ENCODE measurements at regions not wholly inside any gene's neighbourhood (a gene's known extent, or its start where the extent isn't known, plus 50 kb on each side); places are given as distances from the start of the nearest gene placed in this dataset.

- no CpG with 5 or more reads among the region's 2 CpGs for WGBS, 2 experiments (ENCODE audit: extremely low coverage in 2 of 2, insufficient read length in 1 of 2)
- CTCF ChIA-PET = no interaction called here
- no peak overlapping the region for H4K5ac ChIP-seq (ENCODE audit: low read depth, low read length)
- H3K56ac ChIP-seq (ENCODE audit: extremely low read depth, insufficient read depth, low read length) = no peak overlapping the region
- H3K36me3 ChIP-seq (ENCODE audit: control insufficient read depth, insufficient read depth, low read length) = no peaks in the 10 kb centered on the region
- H2AK9ac ChIP-seq (replicated peaks; ENCODE audit: low read depth, low read length, poor library complexity) = no peak overlapping the region
- H2AFZ ChIP-seq (replicated peaks; ENCODE audit: low read length, poor library complexity) = no peak overlapping the region
- H3K4ac ChIP-seq (ENCODE audit: low read depth, low read length) = no peak overlapping the region
- no peaks in the 10 kb centered on the region for H3K9me1 ChIP-seq (ENCODE audit: insufficient read depth, low read length)
- no peaks in the 10 kb centered on the region for H3K79me1 ChIP-seq (ENCODE audit: low read depth in 1 of 2, low read length in 2 of 2)
- no peak overlapping the region for H2BK15ac ChIP-seq (ENCODE audit: low read depth, low read length)
- dilution Hi-C loops (cut with HindIII; ENCODE audit: low sequenced_read_pairs, unreplicated experiment) = no loop called here
- H3K9ac ChIP-seq (ENCODE audit: low read depth, low read length) = no peak overlapping the region
- H3K4me1 ChIP-seq (ENCODE audit: control insufficient read depth, insufficient read depth, low read length) = no peaks in the 10 kb centered on the region
- H4K8ac ChIP-seq (ENCODE audit: low read depth in 2 of 2, low read length in 2 of 2) = no peak overlapping the region
- no peak overlapping the region for H4K91ac ChIP-seq (ENCODE audit: insufficient read depth, low read depth, low read length)
- no peak for DNase-seq
- no peak overlapping the region for H3K18ac ChIP-seq (ENCODE audit: low read depth, low read length)
- POLR2A ChIA-PET (ENCODE audit: unreplicated experiment) = interaction anchor here (0.7 kb wide), 1 partner anchor 26 kb away, joined by 13 read pairs; no protein-coding TSS in a partner anchor
- H2AK5ac ChIP-seq (ENCODE audit: low read depth, low read length) = no peak overlapping the region
- H3K4me2 ChIP-seq (ENCODE audit: low read depth, low read length) = no peak overlapping the region
- ATAC-seq (ENCODE audit: low read depth) = no peak
- intact Hi-C loops (cut with micrococcal nuclease) = no loop called here
- no peak overlapping the region for H3K23ac ChIP-seq (ENCODE audit: low read depth, low read length)
- H3K9me3 ChIP-seq (ENCODE audit: control insufficient read depth, insufficient read depth, low read length) = no peaks in the 10 kb centered on the region
- no peak overlapping the region for H3K14ac ChIP-seq (replicated peaks; ENCODE audit: low read depth, low read length)
- no peak overlapping the region for H2BK5ac ChIP-seq (ENCODE audit: low read depth, low read length, poor library complexity, severe bottlenecking)
- H3K27me3 ChIP-seq (ENCODE audit: control insufficient read depth, insufficient read depth, low read length) = no peaks in the 10 kb centered on the region
- no peak overlapping the region for H3K27ac ChIP-seq (ENCODE audit: insufficient read depth, low read length)
- no peak overlapping the region for H2BK120ac ChIP-seq (ENCODE audit: low read depth, low read length)
- BruUV-seq (replicated peaks) = no TSS peak
- in situ Hi-C loops (cut with MboI; ENCODE audit: low sequenced_read_pairs) = no loop called here
- no peak overlapping the region for H2BK20ac ChIP-seq (ENCODE audit: low read depth, low read length)
- no peak overlapping the region for H3K4me3 ChIP-seq (ENCODE audit: insufficient read depth, low read depth, low read length)
- no peak for TF ChIP-seq SMC3 (IDR thresholded peaks at IDR 0.05; ENCODE audit: low read depth, low read length)
- no peak for TF ChIP-seq CEBPB (IDR thresholded peaks at IDR 0.05; ENCODE audit: low read depth, low read length)
- no peak for TF ChIP-seq MXI1 (IDR thresholded peaks at IDR 0.05; ENCODE audit: borderline replicate concordance, low read depth, low read length)
- no peak for TF ChIP-seq MAFK (IDR thresholded peaks at IDR 0.05; ENCODE audit: low read depth, low read length)
- TF ChIP-seq BHLHE40 (IDR thresholded peaks at IDR 0.05; ENCODE audit: low read depth, low read length) = no peak
- no peak for TF ChIP-seq RAD21 (IDR thresholded peaks at IDR 0.05; ENCODE audit: low read length)
- TF ChIP-seq RCOR1 (IDR thresholded peaks at IDR 0.05; ENCODE audit: insufficient replicate concordance, low read length) = no peak
- no peak for TF ChIP-seq CHD1 (IDR thresholded peaks at IDR 0.05; ENCODE audit: low read depth, low read length)
- no peak for TF ChIP-seq MAZ (IDR thresholded peaks at IDR 0.05; ENCODE audit: borderline replicate concordance, low read depth, low read length)
- TF ChIP-seq, protein P1, sequence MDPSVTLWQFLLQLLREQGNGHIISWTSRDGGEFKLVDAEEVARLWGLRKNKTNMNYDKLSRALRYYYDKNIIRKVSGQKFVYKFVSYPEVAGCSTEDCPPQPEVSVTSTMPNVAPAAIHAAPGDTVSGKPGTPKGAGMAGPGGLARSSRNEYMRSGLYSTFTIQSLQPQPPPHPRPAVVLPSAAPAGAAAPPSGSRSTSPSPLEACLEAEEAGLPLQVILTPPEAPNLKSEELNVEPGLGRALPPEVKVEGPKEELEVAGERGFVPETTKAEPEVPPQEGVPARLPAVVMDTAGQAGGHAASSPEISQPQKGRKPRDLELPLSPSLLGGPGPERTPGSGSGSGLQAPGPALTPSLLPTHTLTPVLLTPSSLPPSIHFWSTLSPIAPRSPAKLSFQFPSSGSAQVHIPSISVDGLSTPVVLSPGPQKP (IDR thresholded peaks at IDR 0.05; ENCODE audit: borderline replicate concordance, low read depth, low read length) = no peak
- TF ChIP-seq POLR2A (IDR thresholded peaks at IDR 0.05; ENCODE audit: low read depth, low read length) = no peak
- TF ChIP-seq, protein P2, sequence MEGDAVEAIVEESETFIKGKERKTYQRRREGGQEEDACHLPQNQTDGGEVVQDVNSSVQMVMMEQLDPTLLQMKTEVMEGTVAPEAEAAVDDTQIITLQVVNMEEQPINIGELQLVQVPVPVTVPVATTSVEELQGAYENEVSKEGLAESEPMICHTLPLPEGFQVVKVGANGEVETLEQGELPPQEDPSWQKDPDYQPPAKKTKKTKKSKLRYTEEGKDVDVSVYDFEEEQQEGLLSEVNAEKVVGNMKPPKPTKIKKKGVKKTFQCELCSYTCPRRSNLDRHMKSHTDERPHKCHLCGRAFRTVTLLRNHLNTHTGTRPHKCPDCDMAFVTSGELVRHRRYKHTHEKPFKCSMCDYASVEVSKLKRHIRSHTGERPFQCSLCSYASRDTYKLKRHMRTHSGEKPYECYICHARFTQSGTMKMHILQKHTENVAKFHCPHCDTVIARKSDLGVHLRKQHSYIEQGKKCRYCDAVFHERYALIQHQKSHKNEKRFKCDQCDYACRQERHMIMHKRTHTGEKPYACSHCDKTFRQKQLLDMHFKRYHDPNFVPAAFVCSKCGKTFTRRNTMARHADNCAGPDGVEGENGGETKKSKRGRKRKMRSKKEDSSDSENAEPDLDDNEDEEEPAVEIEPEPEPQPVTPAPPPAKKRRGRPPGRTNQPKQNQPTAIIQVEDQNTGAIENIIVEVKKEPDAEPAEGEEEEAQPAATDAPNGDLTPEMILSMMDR (conservative IDR thresholded peaks at IDR 0.05; ENCODE audit: low read depth, low read length) = no peak
- no peak for TF ChIP-seq USF2 (IDR thresholded peaks at IDR 0.05; ENCODE audit: low read depth, low read length)
- no peak for TF ChIP-seq RFX5 (IDR thresholded peaks at IDR 0.05; ENCODE audit: low read depth, low read length)
- TF ChIP-seq NFE2L2 (IDR thresholded peaks at IDR 0.05; ENCODE audit: low read depth, low read length) = no peak
- H4K20me1 ChIP-seq (ENCODE audit: insufficient read depth, low read length) = no peaks in the 10 kb centered on the region
These were observed 106.1 kb upstream of the C9orf72 start for GRCh38 chr9:27679338-27679737.
